Fibroblast of lung (primary cell): ENCODE measurements at regions not wholly inside any gene's neighbourhood (a gene's known extent, or its start where the extent isn't known, plus 50 kb on each side); places are given as distances from the start of the nearest gene placed in this dataset.

Source experiments
- EZH2 ChIP-seq: IDR thresholded peaks from 2 replicates; pipeline ENCODE4 v1.5.1; 2012; ENCODE audit warnings: low read length, control low read depth, mild to moderate bottlenecking; ENCODE audit errors: missing control alignments
- TF ChIP-seq, protein P1 (sequence below), 2 donors: IDR thresholded peaks in 1 of 2; conservative IDR thresholded peaks in 1 of 2; 1 replicate in 1 of 2; 2 replicates in 1 of 2; pipeline ENCODE4 v1.5.1; 2011 to 2012; ENCODE audit warnings: low read length in 2 of 2, control low read depth in 1 of 2, inconsistent platforms in 1 of 2, low read depth in 1 of 2, mild to moderate bottlenecking in 1 of 2

DNA sequence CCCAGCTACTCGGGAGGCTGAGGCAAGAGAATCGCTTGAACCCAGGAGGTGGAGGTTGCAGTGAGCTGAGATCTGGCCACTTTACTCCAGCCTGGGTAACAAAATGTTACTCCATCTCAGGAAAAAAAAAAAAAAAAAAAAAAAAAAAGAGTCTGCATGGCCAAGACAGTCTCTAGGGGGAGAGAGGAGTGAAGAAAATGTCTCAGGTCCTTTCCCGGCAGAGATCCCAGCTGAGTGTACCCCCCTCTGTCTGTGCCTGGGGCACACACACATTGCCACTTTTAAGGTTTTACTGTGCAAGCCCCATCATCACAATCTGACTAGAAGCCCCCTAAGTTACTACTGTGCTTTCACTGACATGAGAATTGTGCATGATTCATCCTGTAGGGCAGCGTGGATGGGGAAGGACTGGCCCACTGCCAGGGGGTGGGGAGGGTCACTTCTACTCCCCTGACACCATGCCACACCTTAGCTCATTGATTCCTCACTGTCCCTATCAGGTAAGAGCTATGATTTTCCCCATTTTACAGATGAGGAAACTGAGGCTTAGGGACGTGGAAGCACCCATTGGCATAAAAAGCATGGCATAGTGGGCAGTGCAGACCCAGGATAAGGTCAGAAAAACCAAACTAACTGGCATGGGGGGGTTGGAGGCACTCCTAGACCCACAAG lies 102.3 kb upstream of the LARP1 start:
- TF ChIP-seq, protein P1, sequence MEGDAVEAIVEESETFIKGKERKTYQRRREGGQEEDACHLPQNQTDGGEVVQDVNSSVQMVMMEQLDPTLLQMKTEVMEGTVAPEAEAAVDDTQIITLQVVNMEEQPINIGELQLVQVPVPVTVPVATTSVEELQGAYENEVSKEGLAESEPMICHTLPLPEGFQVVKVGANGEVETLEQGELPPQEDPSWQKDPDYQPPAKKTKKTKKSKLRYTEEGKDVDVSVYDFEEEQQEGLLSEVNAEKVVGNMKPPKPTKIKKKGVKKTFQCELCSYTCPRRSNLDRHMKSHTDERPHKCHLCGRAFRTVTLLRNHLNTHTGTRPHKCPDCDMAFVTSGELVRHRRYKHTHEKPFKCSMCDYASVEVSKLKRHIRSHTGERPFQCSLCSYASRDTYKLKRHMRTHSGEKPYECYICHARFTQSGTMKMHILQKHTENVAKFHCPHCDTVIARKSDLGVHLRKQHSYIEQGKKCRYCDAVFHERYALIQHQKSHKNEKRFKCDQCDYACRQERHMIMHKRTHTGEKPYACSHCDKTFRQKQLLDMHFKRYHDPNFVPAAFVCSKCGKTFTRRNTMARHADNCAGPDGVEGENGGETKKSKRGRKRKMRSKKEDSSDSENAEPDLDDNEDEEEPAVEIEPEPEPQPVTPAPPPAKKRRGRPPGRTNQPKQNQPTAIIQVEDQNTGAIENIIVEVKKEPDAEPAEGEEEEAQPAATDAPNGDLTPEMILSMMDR (conservative IDR thresholded peaks at IDR 0.05 in 1 of 2, IDR thresholded peaks at IDR 0.05 in 1 of 2; ENCODE audit: low read depth in 1 of 2, low read length in 2 of 2), result no peak
- TF ChIP-seq EZH2, result no peak
